ENCODE measurements at regions not wholly inside any gene's neighbourhood (a gene's known extent, or its start where the extent isn't known, plus 50 kb on each side); places are given as distances from the start of the nearest gene placed in this dataset.

DNA sequence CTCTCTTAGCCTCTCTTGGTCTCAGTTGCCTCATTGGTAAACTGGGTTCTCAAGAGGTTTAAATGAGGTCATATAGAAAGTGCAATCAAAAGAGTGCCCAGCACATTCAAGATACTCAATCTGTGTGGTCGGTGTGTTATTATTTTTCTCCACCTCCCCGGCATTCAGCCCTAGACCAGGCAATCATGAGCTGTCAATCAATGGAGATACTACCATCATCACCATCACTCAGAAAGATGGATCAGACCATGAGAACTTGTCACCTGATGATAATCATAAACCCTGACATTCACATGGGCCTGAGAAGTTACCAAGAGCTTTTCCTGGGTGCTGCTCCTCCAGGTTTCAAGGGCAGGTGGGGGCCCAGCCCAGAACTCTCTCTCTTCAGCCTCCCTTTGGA lies 166.1 kb downstream of the MN1 start:
- Histone ChIP-seq H3K79me2 (ENCODE audit: insufficient read depth, low read length) (no peaks in the 10 kb centered on the region), H3K56ac (ENCODE audit: insufficient read length, low read depth, low read length) (no peak overlapping the region), H2BK120ac (ENCODE audit: low read depth, low read length, poor library complexity, severe bottlenecking) (no peak overlapping the region), H3K14ac (ENCODE audit: insufficient read depth, low read length) (no peak overlapping the region), H2BK12ac (ENCODE audit: insufficient read length, low read depth, low read length) (no peak overlapping the region), H3K9ac (ENCODE audit: extremely low read depth, insufficient read length, low read length) (no peak overlapping the region), H3K18ac (ENCODE audit: insufficient read length, low read depth, low read length) (no peak overlapping the region), H3K23me2 (ENCODE audit: insufficient read length, low read depth, low read length, poor library complexity, severe bottlenecking) (no peaks in the 10 kb centered on the region), H2AK5ac (ENCODE audit: insufficient read length, low read length) (no peak overlapping the region), H3K4me2 (ENCODE audit: insufficient read depth, insufficient read length, low read length) (no peak overlapping the region), H3K9me3 (ENCODE audit: control insufficient read depth, low read depth, low read length) (no peaks in the 10 kb centered on the region), H2BK20ac (ENCODE audit: low read depth, low read length, poor library complexity, severe bottlenecking) (no peak overlapping the region), H3K23ac (ENCODE audit: insufficient read length, low read depth, low read length) (no peak overlapping the region), H4K8ac (replicated peaks; ENCODE audit: insufficient read length, low read depth, low read length) (no peak overlapping the region), H3T11ph (ENCODE audit: low read length) (no peak overlapping the region), H2AFZ (ENCODE audit: low read length) (no peak overlapping the region), H4K20me1 (ENCODE audit: control insufficient read depth, insufficient read depth, insufficient read length) (no peaks in the 10 kb centered on the region), H3K79me1 (ENCODE audit: insufficient read depth, low read depth, low read length, poor library complexity, severe bottlenecking) (no peaks in the 10 kb centered on the region), H3K4me1 (ENCODE audit: insufficient read depth, low read length) (peaks cover 9% of the 10 kb centered on the region; the same call in 1 of the 2 replicates), H4K91ac (ENCODE audit: insufficient read length, low read depth, low read length) (no peak overlapping the region), H3K27ac (ENCODE audit: insufficient read length, low read depth, low read length) (no peak overlapping the region), H2BK5ac (ENCODE audit: insufficient read length, low read length) (no peak overlapping the region), H3K27me3 (ENCODE audit: insufficient read depth, low read length) (no peaks in the 10 kb centered on the region), H3K4ac (ENCODE audit: low read depth, low read length) (no peak overlapping the region), H4K5ac (ENCODE audit: insufficient read length, low read depth, low read length) (no peak overlapping the region), H2BK15ac (ENCODE audit: low read depth, low read length) (no peak overlapping the region)
- TF ChIP-seq, protein P1, sequence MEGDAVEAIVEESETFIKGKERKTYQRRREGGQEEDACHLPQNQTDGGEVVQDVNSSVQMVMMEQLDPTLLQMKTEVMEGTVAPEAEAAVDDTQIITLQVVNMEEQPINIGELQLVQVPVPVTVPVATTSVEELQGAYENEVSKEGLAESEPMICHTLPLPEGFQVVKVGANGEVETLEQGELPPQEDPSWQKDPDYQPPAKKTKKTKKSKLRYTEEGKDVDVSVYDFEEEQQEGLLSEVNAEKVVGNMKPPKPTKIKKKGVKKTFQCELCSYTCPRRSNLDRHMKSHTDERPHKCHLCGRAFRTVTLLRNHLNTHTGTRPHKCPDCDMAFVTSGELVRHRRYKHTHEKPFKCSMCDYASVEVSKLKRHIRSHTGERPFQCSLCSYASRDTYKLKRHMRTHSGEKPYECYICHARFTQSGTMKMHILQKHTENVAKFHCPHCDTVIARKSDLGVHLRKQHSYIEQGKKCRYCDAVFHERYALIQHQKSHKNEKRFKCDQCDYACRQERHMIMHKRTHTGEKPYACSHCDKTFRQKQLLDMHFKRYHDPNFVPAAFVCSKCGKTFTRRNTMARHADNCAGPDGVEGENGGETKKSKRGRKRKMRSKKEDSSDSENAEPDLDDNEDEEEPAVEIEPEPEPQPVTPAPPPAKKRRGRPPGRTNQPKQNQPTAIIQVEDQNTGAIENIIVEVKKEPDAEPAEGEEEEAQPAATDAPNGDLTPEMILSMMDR (conservative IDR thresholded peaks at IDR 0.05) = no peak
- no peak for DNase-seq
- H3K4me3 Mint-ChIP-seq = no peak overlapping the region
- no peaks in the 10 kb centered on the region for H3K36me3 Mint-ChIP-seq (ENCODE audit: insufficient read depth in 1 of 3, low read depth in 3 of 3)
- no CpG with 5 or more reads among the region's 2 CpGs for WGBS (ENCODE audit: extremely low coverage, insufficient read length, low lambda C conversion rate)
- peaks cover 51 to 59% of the 10 kb centered on the region in 2 experiments for H3K4me1 Mint-ChIP-seq
- H3K27me3 Mint-ChIP-seq (ENCODE audit: low read depth) = peaks cover 12% of the 10 kb centered on the region; the same call in 1 of the 2 replicates
- H3K9me3 Mint-ChIP-seq = peaks cover 0 to 8% of the 10 kb centered on the region in 2 experiments; a peak in 2 of 5 replicates
- no peak overlapping the region for H3K27ac Mint-ChIP-seq
